ENCODE measurements at regions not wholly inside any gene's neighbourhood (a gene's known extent, or its start where the extent isn't known, plus 50 kb on each side); places are given as distances from the start of the nearest gene placed in this dataset.

DNA sequence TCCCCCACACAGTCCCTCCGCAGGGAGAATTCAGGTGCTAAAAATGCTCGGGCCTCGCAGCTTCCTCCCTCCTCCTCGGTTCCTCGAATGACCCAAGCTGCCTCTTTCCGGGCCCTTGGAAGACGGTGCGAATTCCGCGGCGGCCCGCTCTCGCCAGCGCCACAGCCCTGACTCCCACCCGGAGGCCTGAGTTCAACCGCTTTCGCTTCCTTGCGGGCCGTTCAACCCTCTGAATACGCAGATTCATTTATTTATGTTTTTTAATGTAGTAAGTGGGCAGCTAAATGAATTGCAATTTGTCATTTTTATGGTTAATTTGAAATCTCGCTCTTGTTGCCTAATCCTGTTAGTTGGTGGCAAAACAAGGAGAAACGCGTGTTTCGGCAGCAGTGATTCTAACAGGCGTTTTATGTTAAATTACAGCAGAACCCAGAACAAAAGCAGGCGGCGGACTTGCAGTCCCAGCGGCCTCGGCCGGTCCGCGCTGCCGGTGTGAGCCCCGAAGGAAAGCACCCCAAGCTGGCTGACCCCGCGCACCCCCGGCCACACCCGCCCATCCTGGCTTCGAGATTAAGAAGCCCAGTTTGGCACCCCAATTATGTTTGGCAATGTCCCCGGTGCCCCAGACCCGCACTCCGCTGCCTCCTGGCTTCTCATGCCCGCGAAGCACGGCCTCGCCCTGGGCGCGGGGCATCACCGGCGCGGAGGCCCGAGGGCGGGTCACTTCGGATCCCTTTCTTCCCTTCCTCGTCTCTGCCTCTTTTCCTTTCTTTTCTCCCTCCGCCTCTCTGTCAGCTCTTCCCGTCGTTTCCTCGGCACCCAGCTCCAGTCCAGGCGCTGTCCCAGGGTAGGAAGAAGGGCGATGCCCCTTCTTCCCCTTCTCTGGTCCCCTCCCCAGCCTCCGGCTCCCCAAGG lies 75.9 kb downstream of the INSIG1 start (continued):
- TF ChIP-seq, protein P1, sequence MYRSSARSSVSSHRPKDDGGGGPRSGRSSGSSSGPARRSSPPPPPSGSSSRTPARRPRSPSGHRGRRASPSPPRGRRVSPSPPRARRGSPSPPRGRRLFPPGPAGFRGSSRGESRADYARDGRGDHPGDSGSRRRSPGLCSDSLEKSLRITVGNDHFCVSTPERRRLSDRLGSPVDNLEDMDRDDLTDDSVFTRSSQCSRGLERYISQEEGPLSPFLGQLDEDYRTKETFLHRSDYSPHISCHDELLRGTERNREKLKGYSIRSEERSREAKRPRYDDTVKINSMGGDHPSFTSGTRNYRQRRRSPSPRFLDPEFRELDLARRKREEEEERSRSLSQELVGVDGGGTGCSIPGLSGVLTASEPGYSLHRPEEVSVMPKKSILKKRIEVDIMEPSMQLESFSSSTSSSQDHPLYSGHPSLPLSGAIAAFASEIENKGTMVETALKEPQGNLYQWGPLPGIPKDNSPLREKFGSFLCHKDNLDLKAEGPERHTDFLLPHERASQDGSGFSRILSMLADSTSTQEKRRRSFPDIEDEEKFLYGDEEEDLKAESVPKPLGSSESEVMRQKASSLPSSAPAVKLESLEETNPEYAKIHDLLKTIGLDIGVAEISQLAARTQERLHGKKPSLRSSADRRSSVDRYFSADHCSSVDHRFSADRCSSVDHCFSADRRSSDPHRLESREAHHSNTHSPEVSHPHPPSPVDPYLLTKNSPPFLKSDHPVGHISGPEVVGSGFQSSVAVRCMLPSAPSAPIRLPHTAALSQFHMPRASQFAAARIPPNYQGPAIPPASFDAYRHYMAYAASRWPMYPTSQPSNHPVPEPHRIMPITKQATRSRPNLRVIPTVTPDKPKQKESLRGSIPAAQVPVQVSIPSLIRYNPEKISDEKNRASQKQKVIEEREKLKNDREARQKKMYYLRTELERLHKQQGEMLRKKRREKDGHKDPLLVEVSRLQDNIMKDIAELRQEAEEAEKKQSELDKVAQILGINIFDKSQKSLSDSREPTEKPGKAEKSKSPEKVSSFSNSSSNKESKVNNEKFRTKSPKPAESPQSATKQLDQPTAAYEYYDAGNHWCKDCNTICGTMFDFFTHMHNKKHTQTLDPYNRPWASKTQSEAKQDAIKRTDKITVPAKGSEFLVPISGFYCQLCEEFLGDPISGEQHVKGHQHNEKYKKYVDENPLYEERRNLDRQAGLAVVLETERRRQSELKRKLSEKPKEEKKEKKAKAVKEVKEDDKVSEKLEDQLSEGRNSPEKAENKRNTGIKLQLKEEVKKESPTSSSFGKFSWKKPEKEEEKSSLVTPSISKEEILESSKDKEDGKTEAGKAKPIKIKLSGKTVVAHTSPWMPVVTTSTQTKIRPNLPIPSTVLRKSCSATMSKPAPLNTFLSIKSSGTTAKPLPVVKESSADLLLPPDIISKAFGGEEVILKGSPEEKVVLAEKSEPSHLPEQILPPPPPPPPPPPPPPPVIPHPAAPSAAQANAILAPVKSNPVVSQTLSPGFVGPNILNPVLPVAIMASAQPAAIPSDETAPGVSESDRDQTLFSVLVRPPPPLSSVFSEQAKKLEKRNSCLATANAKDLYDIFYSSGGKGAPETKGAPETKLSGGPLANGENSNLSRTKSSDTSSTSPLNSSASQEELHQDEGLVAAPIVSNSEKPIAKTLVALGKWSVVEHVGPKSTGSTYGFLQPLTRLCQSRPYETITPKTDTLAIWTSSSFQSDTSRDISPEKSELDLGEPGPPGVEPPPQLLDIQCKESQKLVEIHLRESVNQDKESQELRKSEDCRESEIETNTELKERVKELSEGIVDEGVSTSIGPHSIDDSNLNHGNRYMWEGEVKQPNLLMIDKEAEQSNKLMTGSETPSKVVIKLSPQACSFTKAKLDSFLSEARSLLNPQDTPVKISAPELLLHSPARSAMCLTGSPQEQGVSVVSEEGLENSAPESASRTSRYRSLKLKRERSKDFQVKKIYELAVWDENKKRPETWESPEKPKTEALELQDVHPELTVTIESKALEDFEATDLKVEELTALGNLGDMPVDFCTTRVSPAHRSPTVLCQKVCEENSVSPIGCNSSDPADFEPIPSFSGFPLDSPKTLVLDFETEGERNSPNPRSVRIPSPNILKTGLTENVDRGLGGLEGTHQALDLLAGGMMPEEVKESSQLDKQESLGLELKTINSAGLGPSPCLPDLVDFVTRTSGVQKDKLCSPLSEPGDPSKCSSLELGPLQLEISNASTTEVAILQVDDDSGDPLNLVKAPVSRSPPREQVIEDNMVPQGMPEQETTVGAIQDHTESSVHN (CRISPR knock-in tag; IDR thresholded peaks at IDR 0.05), result no peak
- TF ChIP-seq, protein P2, sequence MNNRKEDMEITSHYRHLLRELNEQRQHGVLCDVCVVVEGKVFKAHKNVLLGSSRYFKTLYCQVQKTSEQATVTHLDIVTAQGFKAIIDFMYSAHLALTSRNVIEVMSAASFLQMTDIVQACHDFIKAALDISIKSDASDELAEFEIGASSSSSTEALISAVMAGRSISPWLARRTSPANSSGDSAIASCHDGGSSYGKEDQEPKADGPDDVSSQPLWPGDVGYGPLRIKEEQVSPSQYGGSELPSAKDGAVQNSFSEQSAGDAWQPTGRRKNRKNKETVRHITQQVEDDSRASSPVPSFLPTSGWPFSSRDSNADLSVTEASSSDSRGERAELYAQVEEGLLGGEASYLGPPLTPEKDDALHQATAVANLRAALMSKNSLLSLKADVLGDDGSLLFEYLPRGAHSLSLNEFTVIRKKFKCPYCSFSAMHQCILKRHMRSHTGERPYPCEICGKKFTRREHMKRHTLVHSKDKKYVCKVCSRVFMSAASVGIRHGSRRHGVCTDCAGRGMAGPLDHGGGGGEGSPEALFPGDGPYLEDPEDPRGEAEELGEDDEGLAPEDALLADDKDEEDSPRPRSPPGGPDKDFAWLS (CRISPR knock-in tag; IDR thresholded peaks at IDR 0.05; ENCODE audit: borderline replicate concordance), result no peak
